MM.1S (cell line): ENCODE measurements at regions not wholly inside any gene's neighbourhood (a gene's known extent, or its start where the extent isn't known, plus 50 kb on each side); places are given as distances from the start of the nearest gene placed in this dataset.

Experiments used
- DNase-seq: peaks from one replicate; pipeline ENCODE4 v3.0.0-alpha.2; 2015
- H2AFZ ChIP-seq: fragments of 300-600 bp; sonication (generic); 2 replicates; pipeline ENCODE4 v1.6.0; 2016; ENCODE audit warnings: antibody characterized with exemption, low read length
- H3F3A ChIP-seq: fragments of 300-600 bp; sonication (generic); 2 replicates; pipeline ENCODE4 v1.6.1; 2016; ENCODE audit warnings: mild to moderate bottlenecking, antibody characterized with exemption, low read length, moderate library complexity, mixed read lengths; ENCODE audit not compliant: insufficient read depth
- H3K27ac ChIP-seq: fragments of 300-600 bp; sonication (generic); 2 replicates; pipeline ENCODE4 v1.5.1; 2016; ENCODE audit warnings: mild to moderate bottlenecking, low read length
- H3K27me3 ChIP-seq: fragments of 300-600 bp; sonication (generic); replicated peaks from 2 replicates; pipeline ENCODE4 v1.6.0; 2016; ENCODE audit warnings: low read length; ENCODE audit not compliant: insufficient read depth
- H3K36me3 ChIP-seq: fragments of 300-600 bp; sonication (generic); replicated peaks from 2 replicates; pipeline ENCODE4 v1.6.1; 2016; ENCODE audit warnings: mild to moderate bottlenecking, low read length, mixed read lengths; ENCODE audit not compliant: insufficient read depth
- H3K4me1 ChIP-seq: fragments of 300-600 bp; sonication (generic); 2 replicates; pipeline ENCODE4 v1.6.1; 2016; ENCODE audit warnings: low read length, mixed read lengths
- H3K4me2 ChIP-seq: fragments of 300-600 bp; sonication (generic); 2 replicates; pipeline ENCODE4 v1.6.0; 2016; ENCODE audit warnings: low read depth, low read length
- H3K4me3 ChIP-seq: fragments of 300-600 bp; sonication (generic); 2 replicates; pipeline ENCODE4 v1.5.1; 2016; ENCODE audit warnings: low read length, mixed read lengths
- H3K79me2 ChIP-seq: fragments of 300-600 bp; sonication (generic); 2 replicates; pipeline ENCODE4 v1.6.1; 2016; ENCODE audit warnings: mixed run types, low read length, mixed read lengths
- H3K9ac ChIP-seq: fragments of 300-600 bp; sonication (generic); 2 replicates; pipeline ENCODE4 v1.6.1; 2016; ENCODE audit warnings: low read length, mixed read lengths
- H3K9me2 ChIP-seq: fragments of 300-600 bp; sonication (generic); replicated peaks from 2 replicates; pipeline ENCODE4 v1.6.1; 2016; ENCODE audit warnings: mild to moderate bottlenecking, low read length, mixed read lengths; ENCODE audit not compliant: insufficient read depth
- H3K9me3 ChIP-seq: fragments of 300-600 bp; sonication (generic); replicated peaks from 2 replicates; pipeline ENCODE4 v1.6.1; 2016; ENCODE audit warnings: mild to moderate bottlenecking, low read length, mixed read lengths; ENCODE audit not compliant: insufficient read depth
- H4K20me1 ChIP-seq: fragments of 300-600 bp; sonication (generic); 2 replicates; pipeline ENCODE4 v1.6.1; 2016; ENCODE audit warnings: mild to moderate bottlenecking, low read length, moderate library complexity, mixed read lengths; ENCODE audit not compliant: insufficient read depth
- CTCF ChIP-seq: fragments of 300-600 bp; sonication (generic); IDR thresholded peaks from 2 replicates; pipeline ENCODE4 v1.5.1; 2016; ENCODE audit warnings: antibody characterized with exemption, low read length, mixed read lengths
- EZH2 ChIP-seq: fragments of 300-600 bp; sonication (generic); optimal IDR thresholded peaks from 2 replicates; pipeline ENCODE3; 2017; ENCODE audit warnings: low read depth, mild to moderate bottlenecking, antibody characterized with exemption, low read length, mixed read lengths
- EZH2phosphoT487 ChIP-seq: fragments of 300-600 bp; sonication (generic); IDR thresholded peaks from 2 replicates; pipeline ENCODE4 v1.6.1; 2018; ENCODE audit warnings: antibody characterized with exemption, low read length

DNA sequence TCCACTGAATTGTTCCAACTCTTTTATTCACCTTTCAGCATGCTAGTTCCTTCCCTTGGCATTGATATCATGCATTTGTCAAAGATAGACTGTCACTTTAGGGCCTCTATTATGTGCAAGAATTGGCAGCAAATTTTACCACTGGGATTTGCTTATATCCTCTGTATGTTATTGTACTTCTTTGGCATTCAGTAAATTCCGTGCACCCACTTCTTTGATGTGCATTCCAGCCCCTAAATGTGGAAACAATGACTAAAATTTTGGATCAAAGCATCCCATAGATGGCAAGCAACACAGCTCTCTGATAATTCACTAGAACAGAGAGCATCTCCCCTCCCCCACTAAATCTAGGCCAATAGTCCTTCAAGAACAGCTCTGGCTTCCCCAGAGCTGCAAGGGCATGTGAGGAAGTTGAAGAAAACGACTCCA lies 399.0 kb upstream of the HNRNPA3 start:
- no peak overlapping the region for H3K9ac ChIP-seq

GRCh38 chr2:176814274-176814673 lies 398.3 kb upstream of the HNRNPA3 start:
- Histone ChIP-seq H3K27me3 (no peaks in the 10 kb centered on the region), H3K4me1 (no peaks in the 10 kb centered on the region), H3K27ac (no peak overlapping the region), H3F3A (no peaks in the 10 kb centered on the region), H3K9me2 (no peaks in the 10 kb centered on the region), H3K4me2 (peak overlapping the region; percentile 31; the same call in 1 of the 2 replicates), H3K79me2 (no peaks in the 10 kb centered on the region), H3K9me3 (no peaks in the 10 kb centered on the region), H3K4me3 (no peak overlapping the region), H3K36me3 (no peaks in the 10 kb centered on the region), H4K20me1 (no peaks in the 10 kb centered on the region), H3K9ac (no peak overlapping the region), H2AFZ (no peak overlapping the region)
- DNase-seq = no peak
- no peak for TF ChIP-seq EZH2phosphoT487
- no peak for TF ChIP-seq EZH2
- no peak for TF ChIP-seq CTCF

More for the DNA sequence above, 399.0 kb upstream of the HNRNPA3 start:
- DNase-seq = no peak
- Histone ChIP-seq H4K20me1 (no peaks in the 10 kb centered on the region), H3K4me3 (no peak overlapping the region), H3F3A (no peaks in the 10 kb centered on the region), H3K9me3 (no peaks in the 10 kb centered on the region), H3K36me3 (no peaks in the 10 kb centered on the region), H3K27me3 (no peaks in the 10 kb centered on the region), H3K9me2 (no peaks in the 10 kb centered on the region), H3K4me1 (no peaks in the 10 kb centered on the region), H3K79me2 (no peaks in the 10 kb centered on the region), H3K27ac (no peak overlapping the region), H3K4me2 (no peak overlapping the region), H2AFZ (no peak overlapping the region)
- TF ChIP-seq EZH2phosphoT487 = no peak
- TF ChIP-seq EZH2 = no peak
- no peak for TF ChIP-seq CTCF

GRCh38 chr2:176814740-176815367 lies 397.7 kb upstream of the HNRNPA3 start:
- Histone ChIP-seq H3K27me3 (no peaks in the 10 kb centered on the region), H2AFZ (no peak overlapping the region), H3K9me2 (no peaks in the 10 kb centered on the region), H3K36me3 (no peaks in the 10 kb centered on the region), H3K9me3 (no peaks in the 10 kb centered on the region), H3K27ac (no peak overlapping the region), H4K20me1 (no peaks in the 10 kb centered on the region), H3K9ac (no peak overlapping the region), H3K4me2 (peak overlapping the region; percentile 31; the same call in 1 of the 2 replicates), H3K79me2 (no peaks in the 10 kb centered on the region), H3K4me1 (no peaks in the 10 kb centered on the region), H3F3A (no peaks in the 10 kb centered on the region), H3K4me3 (no peak overlapping the region)
- DNase-seq = peak; percentile 65
- no peak for TF ChIP-seq EZH2
- peak; percentile 36 for TF ChIP-seq CTCF
